Stimulated activated CD8-positive, alpha-beta memory T cell treated with anti-CD3 and anti-CD28 coated beads, Interleukin-2, amount 100 ng/mL, for 1 hour (primary cell): ENCODE measurements at regions not wholly inside any gene's neighbourhood (a gene's known extent, or its start where the extent isn't known, plus 50 kb on each side); places are given as distances from the start of the nearest gene placed in this dataset.

Experiments
- DNase-seq, 2 donors: peaks; one replicate each; pipeline ENCODE4 v3.0.0-alpha.2; 2020; ENCODE audit warnings: low read depth in 2 of 2

GRCh38 chr10:3625959-3626751, 158.9 kb downstream of the KLF6 start:
- no peak for DNase-seq

DNA sequence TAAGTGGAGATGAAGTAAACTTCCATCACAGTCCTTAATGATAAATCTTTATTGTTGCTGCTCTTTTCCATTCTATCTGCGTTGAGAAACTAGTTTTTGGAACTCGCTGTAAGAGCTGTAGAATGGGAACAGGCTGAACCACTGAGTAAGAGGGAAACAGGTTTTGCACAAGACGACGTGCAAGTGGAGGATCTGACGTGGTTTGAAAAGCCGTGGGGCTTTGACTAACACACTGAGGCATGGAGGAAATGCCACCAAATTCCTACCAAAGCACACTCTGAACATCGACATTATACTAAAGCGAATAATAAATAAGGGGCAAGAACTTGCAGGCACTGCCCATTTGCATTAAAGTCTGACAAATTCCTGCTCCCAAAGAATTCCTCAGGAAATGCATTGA, 160.6 kb downstream of the KLF6 start:
- no peak for DNase-seq

DNA sequence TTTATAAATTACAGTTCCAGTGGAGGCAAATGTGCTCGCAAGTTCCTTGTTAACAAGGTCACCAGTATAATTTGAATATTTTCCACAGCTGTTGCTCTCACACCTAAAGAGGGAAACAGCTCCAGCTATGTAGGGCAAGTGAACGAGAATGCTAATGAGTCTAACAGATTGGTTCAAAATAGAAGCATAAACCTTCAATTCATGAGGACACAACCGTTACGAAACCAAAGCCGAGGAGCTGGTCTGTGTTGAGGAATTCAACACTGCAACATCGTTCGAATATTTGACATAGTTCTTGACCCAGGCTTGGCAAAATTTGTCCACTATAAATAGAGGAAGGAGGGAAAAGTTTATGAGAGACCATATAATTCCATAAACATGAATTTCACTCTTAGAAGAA, 161.3 kb downstream of the KLF6 start:
- DNase-seq = no peak

GRCh38 chr10:3622845-3623621, 162.0 kb downstream of the KLF6 start:
- no peak for DNase-seq

- DNase-seq = no peak
These were observed 162.6 kb downstream of the KLF6 start for GRCh38 chr10:3622427-3622826.

- DNase-seq = no peak
These were observed 164.2 kb downstream of the KLF6 start for GRCh38 chr10:3620818-3621217.

DNA sequence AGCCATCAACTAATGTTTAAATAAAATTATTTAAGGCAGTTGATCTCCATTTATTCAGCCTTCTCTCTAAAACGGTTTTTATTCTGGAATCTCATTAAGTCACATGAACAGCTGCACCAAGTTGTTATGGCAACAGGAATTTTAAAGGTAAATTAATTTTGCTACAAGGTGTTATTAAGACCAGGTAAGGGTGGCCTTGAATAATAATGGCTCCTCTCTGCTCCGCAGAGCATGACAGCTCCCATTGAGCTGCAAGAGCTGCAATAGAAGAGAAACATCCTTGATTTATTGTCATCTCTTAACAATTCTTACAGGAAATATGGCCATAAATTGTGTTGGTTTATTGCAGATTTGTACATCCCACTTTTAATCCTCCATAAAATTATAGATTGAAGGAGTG, 165.8 kb downstream of the KLF6 start:
- no peak for DNase-seq

DNA sequence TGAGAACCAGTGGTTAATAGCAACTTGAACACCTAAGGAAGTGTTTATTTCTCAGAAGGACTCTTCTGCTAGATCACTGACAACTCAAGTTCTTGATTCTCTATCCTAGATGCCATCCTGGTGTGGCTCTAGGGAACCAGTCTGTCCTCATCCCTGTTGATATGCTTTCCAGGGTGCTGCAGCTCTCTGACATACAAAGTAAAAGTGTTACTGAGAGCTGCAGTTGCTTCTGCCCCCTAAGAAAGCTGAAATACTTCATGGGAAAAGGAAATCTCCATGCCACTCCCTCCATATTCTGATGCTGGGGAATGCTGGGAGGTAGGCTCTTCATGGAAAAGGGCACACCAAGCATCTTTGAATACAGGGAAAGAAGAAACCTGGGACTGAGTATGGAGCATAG, 168.1 kb downstream of the KLF6 start:
- DNase-seq = no peak

GRCh38 chr10:3613318-3613717, 171.7 kb downstream of the KLF6 start:
- no peak for DNase-seq

GRCh38 chr10:3612183-3613001, 172.6 kb downstream of the KLF6 start:
- no peak for DNase-seq

DNA sequence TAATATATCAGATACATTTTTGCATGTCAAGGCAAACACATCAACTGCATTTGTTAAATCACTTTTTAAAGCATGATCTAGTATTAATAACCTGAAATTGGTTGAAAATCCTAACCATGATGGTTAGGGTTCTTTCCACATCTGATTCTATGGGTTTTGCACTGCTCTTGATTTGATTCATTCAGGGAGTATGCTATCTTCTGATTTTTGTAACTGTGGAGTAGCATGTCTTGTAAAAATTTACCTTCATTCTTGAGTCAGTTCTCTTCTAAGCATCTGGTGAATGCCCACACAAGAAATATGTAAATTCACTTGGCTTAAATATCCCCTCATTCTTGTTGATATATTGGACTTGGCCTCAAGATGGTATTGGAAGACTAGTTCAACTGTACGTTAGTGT, 178.7 kb downstream of the KLF6 start:
- no peak for DNase-seq

GRCh38 chr10:3605882-3606281, 179.1 kb downstream of the KLF6 start:
- no peak for DNase-seq

GRCh38 chr10:3595736-3596135, 189.3 kb downstream of the KLF6 start:
- DNase-seq = no peak

GRCh38 chr10:3593611-3594010, 191.4 kb downstream of the KLF6 start:
- no peak for DNase-seq

GRCh38 chr10:3592424-3592823, 192.6 kb downstream of the KLF6 start:
- no peak for DNase-seq

DNA sequence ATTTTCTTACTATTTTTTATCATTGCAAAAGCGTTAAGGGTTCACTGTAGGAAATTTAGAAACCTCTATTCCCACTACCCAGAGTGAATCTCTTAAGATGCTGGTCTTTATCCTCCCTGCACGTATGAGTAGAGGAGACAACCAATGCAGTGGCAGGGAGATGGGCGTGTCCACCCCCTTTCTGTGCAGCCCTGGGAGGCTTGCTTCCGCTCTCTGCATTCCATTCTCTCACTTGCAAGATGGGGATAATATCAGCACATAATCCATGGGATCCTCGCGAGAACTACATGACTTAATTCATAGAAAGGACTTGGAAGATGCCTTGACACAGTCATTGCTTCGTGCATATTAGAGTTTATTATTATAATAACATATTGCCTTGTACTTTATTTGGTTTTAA, 196.2 kb downstream of the KLF6 start:
- no peak for DNase-seq

DNA sequence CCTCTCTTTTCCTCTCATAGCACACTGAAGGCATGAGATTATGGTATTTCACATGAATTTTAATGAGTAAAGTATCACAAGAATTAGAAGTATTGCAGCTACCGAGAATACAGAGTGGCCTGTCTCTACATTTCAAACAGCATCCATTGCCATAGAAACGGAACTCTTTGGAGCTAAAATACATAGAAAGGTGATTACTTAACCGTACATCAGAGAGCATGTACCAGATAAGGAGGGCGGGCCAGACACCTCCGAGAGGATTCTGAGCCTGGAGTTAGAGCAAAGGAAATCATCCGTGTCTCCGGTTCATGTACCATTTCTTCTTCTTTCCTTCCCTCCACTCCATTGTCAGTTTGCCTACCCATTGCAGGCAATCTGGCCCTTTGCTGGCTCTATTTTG, 196.7 kb downstream of the KLF6 start:
- no peak for DNase-seq

DNA sequence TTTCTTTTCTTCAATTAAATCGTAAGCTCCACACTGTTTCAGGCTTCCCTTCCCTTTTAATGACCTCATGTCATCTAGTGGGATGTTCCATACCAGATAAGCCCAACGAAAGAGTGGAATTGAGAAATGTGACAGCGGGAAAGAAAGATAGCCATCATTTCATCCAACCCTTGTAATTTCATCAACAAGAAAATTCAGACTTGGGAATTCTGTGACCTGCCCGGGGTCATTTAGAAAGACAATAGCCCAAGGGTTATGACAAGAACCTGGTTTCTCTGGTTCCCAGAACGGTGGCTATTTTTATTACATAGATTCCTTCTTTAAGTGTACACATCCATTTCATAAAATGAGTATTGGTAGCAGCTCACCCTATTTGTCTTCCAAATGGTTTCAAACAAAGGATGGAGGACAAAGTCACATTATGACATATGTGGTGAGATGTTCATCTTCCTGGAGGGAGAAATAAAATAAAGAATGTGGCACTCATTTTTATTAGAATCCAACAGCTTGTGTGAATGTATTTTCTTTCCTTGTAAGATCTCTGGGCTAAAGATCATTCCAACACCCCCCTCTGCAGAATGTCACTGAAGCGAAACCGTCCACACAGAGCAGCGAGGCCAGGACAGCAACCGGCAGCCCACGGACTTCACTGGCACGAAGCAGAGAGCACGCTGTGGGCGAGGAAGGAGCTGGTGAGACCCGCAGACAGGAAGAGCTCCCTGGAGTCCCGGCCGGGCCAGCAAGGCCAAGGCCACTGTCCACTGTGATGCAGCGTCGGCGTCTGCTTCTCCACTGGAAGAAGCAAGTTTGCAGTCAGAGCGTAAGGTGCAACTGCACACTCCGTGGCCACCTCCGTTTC, 199.9 kb downstream of the KLF6 start:
- DNase-seq = no peak

- DNase-seq = no peak
These were observed 204.4 kb downstream of the KLF6 start for GRCh38 chr10:3580565-3580964.

DNA sequence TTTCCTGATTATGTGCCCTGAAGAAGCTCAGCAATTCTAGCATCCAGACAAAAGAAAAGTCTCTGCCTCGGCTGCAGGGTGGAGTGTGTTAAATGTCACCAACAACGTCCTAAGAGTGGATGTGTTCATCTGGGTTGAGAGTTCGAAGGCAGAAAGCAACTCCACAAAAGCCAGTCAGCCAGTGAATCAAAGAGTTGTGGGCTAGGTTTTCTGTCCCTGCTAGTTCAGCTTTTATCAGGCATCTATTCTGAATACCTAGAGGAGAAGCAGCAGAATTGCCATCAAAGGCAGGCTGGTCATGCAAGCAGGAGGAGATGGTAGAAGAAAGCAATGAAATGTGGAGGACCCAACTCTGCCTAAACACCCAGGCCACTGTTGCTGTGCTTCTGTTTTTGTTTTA, 205.2 kb downstream of the KLF6 start:
- no peak for DNase-seq

- no peak for DNase-seq
These were observed 206.3 kb downstream of the KLF6 start for GRCh38 chr10:3578682-3579081.

- DNase-seq = no peak
These were observed 206.8 kb downstream of the KLF6 start for GRCh38 chr10:3578159-3578558.
